NB4 (cell line): ENCODE measurements at regions not wholly inside any gene's neighbourhood (a gene's known extent, or its start where the extent isn't known, plus 50 kb on each side); places are given as distances from the start of the nearest gene placed in this dataset.

Source experiments
- CTCF ChIP-seq: IDR thresholded peaks from one replicate; pipeline ENCODE4 v1.5.1; 2012; ENCODE audit warnings: low read depth, low read length
- MYC ChIP-seq: IDR thresholded peaks from 2 replicates; pipeline ENCODE4 v1.6.1; 2011; ENCODE audit warnings: low read depth, low read length
- POLR2A ChIP-seq: IDR thresholded peaks from 2 replicates; pipeline ENCODE4 v1.6.1; 2011; ENCODE audit warnings: mild to moderate bottlenecking; ENCODE audit not compliant: insufficient read length; ENCODE audit errors: extremely low read depth

DNA sequence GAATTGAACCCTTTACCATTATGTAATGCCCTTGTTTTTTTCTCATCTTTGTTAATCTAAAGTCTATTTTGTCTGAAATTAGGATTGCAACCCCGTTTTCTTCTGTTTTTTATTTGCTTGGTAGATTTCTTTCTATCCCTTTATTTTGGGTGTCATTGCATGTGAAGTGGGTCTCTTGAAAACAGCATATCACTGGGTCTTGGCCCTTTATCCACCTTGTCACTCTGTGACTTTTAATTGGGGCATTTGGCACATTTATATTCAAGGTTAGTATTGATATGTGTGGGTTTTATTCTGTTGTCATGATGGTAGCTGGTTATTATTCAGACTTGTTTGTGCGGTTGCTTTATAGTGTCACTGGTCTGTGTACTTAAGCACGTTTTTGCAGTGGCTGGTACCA lies 117.4 kb upstream of the MARCHF11 start:
- no peak for TF ChIP-seq CTCF
- no peak for TF ChIP-seq MYC
- no peak for TF ChIP-seq POLR2A
